AG08396 (cell line): ENCODE measurements at regions not wholly inside any gene's neighbourhood (a gene's known extent, or its start where the extent isn't known, plus 50 kb on each side); places are given as distances from the start of the nearest gene placed in this dataset.
"Not testable (repeated sequence)": the region's sequence is repeated elsewhere in the genome, so short reads cannot be mapped to it uniquely, and the experiment has no call there.

Experiments used
- DNase-seq: peaks from one replicate; pipeline ENCODE4 v3.0.0; 2012; ENCODE audit warnings: low spot score, mixed read lengths

DNA sequence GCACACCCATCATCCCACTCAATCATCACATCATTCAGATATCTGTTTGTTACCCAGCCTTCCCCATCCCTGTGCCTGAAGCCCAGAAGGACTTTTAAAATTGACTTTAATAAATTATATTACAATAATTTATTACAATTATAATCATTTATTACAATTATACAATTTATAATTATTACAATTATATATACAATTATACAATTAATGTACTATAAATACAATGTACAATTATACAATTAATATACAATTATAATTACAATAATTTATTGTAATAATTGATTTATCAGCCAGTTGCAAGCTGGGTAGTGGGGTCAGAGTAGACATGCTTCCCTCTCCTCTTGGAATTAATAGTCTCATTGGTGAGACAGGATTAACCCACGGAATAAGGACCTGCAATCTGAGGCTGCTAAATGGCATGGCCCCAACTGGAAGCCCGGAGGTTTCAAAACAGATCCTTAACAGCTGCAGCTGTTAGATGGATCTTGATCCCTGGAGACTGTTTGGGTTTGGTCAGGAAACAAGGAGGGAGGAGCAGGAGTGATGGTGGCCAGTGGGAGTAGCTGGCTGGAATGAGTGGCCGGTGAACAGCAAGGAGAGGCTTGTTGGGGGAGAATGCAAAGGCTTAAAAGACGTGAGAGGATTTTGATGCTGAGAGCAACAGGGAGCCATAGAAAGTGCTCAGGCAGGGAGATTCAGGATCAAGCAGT is 402.8 kb upstream of the PODXL start:
- DNase-seq = no peak

DNA sequence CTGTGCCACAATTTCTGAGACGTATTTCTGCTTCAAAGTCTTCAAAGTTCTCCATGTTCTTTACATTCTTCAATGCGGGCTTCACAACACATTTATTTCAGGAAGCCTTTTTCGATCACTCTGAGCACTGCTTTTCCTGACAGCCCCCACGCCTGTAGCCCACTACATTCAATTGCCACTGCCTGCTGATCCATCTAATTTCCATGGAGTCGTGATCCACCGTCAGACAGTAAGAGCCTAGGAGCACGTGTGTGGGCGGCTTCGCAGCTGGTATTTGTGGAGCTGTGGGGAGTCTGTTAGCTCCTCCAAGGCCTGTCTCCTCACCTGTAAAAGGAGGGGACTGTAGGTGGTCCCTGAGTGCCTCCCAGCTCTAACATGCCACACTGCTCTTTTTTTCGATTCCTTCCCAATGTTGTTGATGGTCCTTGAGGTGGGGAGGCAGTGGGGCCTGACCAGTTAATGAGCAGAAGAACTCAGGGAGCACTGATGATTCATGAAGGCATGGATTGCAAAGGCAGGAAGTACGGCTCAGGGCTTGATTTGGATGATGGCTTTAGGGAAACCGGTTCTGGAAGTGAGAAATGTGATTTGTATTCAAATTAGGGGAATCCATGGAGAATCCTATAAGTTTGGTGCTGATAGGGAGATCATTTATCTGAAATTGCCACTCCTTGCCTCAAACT is 401.1 kb upstream of the PODXL start:
- DNase-seq = no peak

DNA sequence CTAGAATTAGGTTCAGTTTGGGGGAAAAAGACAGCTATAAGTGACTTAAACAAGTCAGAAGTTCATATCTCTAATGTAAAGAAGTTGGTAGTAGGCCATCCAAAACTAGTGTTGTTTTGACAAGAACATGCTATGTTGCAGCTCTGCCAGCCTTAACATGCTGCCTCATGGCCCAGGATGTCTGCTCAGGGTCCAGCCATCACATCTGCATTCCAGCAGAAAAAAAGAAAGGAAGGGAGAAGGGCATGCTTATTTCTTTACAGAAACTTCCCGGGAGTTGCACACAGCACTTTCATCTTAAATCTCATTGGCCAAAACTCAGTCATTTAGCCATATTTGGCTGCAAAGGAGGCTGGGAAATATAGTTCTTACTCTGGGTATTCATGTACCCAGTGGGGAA is 400.4 kb upstream of the PODXL start:
- no peak for DNase-seq

DNA sequence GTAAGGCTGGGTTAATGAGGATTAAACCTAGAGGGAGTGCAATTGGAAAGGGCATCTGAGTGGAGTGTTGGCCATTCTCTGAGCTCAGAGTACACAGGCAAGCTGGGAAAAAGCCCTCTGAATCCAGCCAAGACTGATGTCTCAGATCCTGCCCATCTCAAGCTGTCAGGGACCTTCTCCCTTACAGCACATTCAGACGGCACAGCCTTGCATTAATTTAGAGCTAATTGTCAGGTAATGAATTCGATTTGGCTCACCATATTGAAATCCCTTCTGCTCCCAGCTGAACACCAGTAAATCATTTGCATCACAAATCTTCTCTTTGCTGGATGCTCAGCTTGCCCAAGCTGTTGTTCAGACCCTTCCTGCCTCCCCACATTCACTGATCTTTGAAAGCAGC is 399.3 kb upstream of the PODXL start:
- no peak for DNase-seq

DNA sequence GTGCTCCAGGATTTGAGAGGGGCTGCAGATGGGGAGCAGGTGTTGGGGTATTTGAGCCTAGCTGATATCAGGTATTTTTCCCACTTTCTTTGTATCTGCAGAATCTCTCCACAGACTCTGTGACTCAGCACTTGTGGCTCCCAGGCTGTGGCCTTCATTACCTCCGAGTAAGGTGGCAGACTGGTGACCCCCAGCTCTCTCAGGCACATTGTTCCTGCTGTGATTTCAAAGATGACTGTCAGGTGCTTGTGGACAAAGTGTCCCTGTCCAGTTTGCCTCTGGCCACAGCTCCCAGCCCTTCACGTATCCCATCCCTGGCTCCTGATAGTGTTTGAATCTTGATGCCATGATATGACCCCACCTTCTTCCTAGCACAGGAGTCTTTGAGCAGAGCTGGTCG is 396.8 kb upstream of the PODXL start:
- no peak for DNase-seq

DNA sequence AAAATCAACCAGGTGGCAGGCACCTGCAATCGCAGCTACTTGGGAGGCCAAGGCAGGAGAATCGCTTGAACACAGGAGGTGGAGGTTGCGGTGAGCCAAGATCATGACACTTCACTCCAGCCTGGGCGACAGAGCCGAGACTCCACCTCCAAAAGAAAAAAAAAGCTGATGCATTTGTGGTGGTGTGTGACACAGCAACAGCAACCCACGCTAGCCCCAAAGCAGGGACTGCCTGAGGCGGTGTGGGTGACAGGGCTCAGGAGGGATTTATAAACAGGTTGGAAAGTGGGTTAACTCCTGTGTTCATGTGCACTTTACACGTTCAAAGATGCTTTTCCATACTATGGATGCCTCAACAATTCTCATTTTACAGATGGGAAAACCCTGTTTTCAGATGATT is 395.9 kb upstream of the PODXL start:
- DNase-seq = no peak

DNA sequence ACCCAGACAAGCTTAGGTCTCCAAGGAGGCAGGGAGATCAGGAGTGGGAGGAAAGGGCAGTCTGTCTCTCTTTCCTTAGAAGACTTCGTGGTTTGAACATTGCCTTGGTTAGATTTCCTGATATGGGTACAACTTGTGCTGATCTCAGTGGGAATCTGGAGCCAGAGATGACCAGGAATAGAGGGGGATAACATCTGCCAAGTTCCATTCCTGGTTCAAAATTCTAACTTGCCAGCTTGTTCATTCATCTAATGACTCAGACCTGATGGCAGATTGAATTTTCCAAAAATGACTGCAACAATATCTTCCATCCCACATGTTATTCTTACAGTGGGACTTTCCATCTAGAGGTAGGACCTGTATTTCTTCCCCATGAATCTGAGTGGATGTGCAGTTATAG is 394.3 kb upstream of the PODXL start:
- no peak for DNase-seq

DNA sequence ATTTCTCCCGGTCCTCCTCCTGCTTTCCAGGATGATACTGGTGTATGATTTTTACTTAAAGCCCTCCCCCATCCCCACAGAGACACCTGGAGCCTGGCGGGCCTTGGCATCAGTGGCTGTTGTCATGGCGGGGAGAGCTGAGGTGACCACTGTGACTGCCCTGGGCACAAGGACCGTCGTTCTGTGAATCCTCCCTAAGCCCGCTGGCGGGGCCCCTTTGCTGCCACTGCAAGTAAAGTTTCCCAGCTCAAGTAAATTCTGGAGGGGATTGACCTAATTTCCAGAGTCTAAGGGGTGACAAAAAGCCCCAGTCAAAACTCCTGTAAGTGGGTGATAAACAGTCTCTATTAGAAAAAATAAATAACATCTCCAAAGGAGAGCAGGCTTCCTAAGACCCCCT is 393.2 kb upstream of the PODXL start:
- DNase-seq = no peak

DNA sequence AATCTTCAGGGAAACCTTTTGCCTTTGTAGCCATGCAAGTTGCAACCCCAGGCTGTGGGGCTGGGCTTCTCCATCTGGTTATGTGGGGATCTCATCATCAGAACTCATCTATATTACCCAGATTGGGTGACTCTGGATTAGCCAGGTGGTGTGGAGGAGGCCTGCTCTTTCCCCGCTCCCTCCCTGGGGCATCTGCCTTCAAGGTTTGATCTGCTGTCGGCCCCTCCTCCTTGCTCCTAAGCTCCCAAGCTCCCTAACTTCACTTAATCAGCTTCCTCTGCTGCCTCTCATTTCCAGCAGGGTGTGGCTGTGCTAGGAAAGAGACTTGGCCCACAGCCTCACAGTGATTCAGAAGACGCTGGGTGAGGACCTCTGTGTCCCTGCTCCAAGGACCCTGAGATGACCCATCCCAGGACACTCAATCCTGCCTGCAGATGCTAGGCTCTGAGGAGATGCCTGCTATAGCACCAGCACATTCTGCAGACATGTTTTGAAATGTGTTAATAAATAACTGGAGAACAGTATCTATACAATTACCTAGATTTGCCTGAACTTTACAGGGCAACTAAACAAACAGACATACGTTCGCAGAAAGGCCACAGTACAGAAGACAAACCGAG is 392.1 kb upstream of the PODXL start:
- DNase-seq = no peak

DNA sequence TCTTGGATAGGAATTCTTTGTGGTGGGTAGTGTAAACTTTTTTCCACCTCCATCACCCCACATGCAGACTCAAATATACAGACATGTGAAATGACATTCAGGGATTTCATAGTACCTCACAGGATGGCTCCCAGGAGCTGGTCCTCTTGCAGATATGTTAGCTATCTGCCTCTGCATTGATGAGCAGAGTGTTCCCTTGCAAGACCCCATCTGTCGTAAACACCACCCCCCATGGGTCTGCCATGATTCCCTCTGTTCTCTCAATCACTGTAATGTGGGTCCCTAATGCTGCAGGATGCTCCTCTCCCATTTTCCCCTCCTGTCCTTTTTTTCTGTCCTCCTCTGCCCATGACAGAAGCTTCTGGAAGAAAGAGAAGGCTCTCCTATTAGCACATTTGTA is 391.2 kb upstream of the PODXL start:
- no peak for DNase-seq

DNA sequence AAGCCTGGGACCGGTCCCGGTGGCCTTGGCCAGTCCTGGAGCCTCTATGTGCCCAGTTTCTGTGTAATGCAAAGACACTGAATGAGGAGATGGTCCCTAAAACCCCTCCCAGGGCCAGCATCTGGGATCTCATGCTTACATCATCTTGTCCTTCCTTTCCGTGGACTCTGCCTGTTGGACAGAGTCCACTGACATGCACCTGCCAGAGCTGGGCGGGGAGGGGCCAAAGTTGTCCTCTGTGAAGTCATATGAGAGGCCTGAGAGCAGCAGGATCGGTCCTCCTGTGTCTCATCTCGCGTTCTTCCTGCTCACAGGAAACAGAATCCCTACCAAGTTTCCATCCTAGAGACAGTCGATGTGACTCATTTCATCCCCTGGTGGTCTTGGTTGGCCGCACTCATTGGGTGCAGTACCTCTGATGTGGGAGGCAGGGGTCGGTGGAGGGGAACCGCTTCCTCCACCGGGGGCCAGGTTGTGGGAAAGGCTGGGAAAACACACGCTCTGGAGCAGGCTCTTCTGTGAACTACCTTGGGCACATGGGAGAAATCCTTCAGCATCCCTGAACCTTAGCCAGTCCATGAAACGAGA is 389.6 kb upstream of the PODXL start:
- no peak for DNase-seq

DNA sequence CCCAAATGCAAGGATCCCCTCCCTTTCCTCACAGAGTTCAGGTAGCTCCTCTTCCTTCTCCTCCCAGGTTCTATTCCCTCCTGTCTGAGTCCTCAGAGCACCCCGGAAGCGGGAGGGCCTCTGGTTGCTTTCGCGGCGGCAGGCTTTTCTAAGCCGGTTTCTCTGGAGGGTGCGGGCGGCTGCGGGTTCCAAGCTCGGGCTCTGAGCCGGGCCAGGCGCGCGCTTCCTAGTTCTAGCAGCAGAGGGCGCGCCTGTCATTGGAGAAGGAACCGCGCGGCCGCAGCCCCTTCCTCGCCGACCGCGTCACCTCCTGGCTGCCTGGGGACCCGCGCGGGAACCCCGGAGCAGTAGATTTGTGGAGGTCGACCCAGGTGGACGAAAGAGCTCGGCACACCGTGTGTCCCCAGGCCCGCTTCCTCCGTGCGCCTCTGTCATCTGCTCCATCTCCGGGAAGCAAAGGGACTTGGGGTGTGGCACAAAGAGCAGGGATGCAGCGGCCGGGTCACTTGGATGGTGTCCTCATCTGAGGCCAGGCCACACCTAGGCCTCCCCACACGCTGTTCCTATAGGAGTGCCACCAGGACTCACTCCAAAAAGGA is 389.0 kb upstream of the PODXL start:
- DNase-seq = peak; percentile 72

DNA sequence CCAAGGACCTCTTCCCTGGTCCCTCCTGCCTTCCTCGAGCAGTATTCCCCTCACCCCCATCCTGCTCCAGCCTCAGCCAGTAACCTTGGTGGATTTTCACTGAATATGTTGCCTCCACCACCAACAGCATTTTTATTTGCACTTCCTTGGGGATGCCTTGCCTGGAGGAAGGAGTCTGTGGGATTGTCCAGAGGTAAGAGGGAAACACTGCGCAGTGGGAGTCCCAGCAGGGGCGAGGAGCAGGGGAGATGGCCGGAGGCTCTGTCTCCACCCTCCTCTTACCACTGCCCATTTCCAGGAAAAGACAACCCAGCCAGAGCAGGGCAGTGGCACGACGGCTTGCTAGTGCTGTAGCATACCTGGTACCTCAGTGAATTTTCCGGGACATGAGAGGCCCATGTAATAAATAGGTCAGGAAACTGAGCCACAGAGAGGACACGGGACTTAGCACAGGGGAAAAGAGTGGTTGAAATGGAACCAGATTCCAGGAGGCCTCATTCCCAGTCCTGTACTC is 388.2 kb upstream of the PODXL start:
- DNase-seq = no peak

DNA sequence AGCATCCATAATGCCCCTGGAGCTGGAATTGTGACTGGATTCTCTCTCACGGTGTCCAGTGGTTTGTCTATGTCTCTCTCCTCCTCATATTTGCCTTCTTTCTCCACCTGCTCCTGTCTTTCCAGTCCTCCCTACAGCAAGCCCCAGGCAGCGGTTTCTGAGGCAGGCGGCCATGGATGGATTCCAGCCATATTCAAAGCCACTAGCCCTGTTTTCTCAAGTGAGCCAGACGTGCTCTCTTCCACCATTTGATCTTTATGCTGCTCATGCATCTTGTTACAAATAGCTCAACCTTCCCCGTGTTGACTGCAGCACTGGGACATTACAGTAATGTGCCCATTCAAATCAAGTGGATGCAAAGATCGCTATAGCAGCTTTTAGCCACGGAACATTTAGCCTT is 387.2 kb upstream of the PODXL start:
- no peak for DNase-seq

DNA sequence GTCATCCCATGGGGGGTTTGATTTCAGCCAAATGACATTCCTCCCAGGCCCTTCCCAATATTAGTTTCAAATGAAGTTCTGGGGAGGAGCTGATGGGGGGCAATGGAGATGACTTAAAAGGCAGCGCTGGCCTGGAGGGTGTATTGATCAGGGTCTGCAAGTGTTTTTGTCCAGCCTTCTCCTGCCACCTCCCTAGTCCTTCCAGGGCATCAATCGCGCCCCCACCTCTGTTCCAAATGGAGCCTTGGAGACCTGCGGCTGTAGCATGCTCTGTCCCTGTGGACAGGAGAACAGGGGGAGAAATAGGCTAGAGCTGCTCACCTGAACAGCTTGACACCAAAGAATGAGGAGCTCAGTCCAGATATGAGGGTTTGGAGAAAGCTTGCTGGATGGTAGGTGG is 386.8 kb upstream of the PODXL start:
- no peak for DNase-seq

DNA sequence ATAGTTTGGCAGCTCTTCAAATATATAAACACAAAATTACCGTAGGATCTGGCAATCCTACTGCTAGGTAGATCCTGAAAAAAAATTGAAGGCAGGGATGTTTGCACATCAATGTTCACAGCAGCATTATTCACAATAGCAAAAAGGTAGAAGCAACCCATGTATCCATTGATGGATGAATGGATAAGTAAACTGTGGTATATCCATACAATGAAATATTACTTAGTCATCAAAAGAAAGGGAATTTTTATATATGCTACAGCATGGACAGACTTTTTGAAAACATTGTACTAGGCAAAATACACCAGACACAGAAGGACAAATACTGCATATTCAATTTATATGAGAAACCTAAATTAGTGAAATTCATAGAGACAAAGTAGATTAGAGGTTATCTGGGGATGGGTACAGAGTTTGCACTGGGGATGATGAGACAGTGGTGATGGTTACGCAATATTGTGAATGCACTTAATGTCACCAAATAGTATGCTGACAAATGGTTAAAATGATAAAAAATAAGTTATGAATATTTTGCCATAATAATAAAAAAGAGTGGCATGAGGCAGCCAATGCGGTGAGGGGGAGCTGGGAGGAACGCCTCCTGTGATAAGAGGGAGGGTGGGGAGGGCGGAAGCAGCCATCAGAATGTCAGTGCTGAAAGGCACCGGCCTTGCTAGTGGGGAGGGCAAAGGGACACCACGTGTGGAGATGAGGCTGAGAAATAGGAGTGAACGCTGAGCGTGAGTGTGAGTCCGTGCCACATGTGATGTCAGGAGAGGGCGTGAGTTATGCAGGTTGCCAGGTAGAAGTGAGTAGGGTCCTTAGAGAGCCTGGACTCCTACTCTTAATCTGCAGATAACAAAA is 386.1 kb upstream of the PODXL start:
- DNase-seq = no peak

DNA sequence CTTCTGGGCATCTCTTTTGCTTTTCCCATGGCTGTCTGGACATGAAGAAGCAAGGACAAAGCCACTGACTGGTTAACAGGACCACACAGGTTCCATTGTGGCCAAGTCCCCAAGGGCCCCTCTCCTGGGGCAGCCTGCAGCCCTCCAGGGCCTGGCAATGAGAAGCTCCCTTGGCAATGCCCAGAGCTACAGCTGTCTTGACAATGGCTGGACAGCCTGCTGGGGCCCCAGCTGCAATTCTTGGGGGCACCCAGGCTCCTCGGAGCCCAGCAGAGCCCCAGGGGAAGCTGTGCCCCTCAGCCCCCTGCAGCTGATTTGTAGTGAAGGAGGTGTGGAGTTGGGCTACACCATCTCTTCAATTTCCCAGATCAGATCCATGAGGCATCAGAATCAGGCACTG is 384.9 kb upstream of the PODXL start:
- no peak for DNase-seq

DNA sequence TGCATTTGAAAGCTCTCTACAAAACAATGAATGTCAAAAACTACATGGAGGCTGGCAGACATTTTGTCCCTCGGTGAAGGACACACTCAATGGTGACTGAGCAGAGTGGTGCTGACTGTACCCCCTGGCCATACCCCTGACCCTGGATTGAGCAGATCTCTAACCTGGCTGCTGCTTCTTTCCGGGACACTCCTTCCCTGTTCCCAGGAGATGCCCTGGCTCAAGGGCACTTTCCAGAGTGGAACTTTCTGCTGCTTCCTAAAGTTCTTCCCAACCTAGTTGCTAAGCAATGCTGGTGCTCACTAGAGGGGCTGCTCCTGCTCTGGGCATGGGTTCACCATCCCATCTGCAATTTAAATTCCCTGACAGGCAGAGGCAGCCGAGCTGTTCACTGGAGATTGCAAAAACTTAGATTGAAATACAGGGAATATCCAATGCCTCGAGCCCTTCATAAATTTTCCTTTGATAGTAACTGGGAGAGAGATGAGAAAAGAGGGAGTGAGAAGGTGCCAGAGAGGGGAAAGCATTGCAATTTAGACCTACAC is 384.3 kb upstream of the PODXL start:
- no peak for DNase-seq

DNA sequence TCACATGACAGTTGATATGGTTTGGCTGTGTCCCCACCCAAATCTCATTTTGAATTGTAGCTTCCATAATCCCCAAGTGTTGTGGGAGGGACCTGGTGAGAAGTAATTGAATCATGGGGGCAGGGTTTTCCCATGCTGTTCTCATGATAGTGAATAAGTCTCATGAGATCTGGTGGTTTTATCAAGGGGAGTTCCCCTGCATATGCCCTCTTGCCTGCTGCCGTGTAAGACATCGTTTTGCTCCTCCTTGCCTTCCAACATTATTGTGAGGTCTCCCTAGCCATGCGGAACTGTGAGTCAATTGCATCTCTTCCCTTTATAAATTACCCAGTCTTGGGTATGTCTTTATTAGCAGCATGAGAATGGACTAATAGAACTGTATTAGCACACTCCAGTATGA is 382.4 kb upstream of the PODXL start:
- not testable (repeated sequence) for DNase-seq

DNA sequence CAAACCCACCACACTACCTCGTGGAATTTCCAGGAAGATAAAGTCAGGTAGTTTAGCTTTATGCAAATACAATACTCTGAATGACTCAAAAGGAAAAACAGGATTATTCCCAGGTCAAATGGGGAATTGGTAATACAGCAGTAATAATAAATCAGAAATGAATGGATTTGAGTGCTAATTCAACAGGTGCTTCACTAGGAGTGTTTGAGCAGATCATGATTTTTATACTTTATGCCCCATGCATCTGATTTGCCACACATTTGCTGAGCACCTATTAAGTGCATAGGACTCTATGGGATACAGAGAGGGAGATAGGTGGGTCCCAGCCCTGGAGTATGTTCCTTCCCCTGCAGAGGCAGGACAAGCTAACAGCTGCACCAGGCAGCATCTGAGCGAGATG is 381.4 kb upstream of the PODXL start:
- DNase-seq = no peak

DNA sequence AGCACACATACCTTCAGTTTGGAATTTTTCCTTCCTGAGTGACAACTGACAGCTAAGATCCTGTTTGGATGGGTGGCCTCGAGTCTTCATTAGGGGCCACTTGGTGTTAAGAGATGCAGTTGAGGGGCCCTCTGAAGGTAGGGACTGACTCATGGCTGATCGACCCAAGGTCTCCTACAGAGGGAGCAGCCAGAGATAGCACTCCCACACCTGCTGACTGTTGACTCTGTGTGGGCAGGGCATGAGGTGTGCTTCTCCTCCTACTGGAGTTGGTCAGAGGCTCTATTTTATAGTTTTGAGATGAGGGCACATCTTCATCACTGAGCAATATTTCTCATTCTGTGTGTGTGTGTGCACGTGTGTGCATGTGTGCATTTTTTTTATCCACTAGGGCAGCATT is 378.8 kb upstream of the PODXL start:
- DNase-seq = no peak
